Posterior cingulate gyrus (tissue), 11 donors: ENCODE measurements at regions not wholly inside any gene's neighbourhood (a gene's known extent, or its start where the extent isn't known, plus 50 kb on each side); places are given as distances from the start of the nearest gene placed in this dataset.
"Not testable (repeated sequence)": the region's sequence is repeated elsewhere in the genome, so short reads cannot be mapped to it uniquely, and the experiment has no call there.

Experiments used
- DNase-seq, 10 donors: peaks; one replicate each; pipeline versions ENCODE4 v3.0.0 to v3.0.0-alpha.2; 2020 to 2021; ENCODE audit warnings: mixed read lengths in 3 of 10
- intact Hi-C: fragments of 100-400 bp; cut with DNase I; formaldehyde crosslinking; loops from one replicate; pipeline ENCODE4 v1.15.1; 2023

DNA sequence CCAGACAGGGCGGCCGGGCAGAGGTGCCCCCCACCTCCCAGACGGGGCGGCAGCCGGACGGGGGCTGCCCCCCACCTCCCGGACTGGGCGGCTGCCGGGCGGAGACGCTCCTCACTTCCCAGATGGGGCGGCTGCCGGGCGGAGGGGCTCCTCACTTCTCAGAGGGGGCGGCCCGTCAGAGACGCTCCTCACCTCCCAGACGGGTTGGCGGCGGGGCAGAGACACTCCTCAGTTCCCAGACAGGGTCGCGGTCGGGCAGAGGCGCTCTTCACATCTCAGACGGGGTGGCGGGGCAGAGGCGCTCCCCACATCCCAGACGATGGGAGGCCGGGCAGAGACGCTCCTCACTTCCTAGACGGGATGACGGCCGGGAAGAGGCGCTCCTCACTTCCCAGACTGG, 68.5 kb upstream of the GPC4 start:
- intact Hi-C loops, DNase-seq: not testable (repeated sequence)

DNA sequence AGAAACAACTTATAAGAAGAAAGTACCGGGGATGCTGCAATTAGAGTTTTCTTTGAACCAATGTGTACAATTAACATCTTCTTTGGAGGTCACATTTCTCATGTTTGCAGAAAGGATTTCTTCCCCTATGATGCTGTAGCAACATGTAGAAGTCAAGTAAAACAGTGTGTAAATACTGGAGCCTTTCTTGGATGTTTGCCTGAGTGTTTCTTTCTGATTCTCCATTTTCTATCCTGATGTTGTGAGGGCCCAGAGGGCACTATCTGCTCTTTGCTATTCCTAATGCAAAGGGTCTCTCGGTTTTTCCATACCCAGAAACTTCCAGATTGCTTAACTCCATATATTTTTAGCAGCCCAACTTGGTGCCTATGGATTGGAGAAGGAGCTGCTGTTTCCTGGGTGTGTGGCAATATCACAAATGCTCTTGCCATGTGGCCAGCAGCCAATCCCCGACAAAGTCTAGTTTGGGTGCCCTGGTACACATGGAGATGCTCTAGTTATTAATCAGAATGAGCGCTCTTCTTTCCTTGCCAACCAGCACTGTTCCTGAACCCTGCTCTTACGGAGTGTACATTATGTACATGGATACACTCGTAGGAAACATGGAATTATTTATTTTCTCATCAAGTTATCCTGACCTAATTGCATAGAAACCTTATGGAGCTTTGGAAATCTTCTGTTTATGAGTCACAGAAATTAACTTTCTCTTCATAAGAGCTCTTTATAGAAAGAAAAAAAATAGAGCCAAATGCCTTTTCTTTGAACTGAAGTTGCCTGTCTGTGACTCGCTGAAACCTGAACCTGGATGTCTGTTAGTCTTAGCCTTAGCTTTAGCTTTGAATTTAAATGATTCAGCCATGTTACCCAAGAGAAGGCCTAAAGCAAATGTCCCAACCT, 67.0 kb upstream of the GPC4 start:
- intact Hi-C loops = no loop called here
- peak in 1 of 10 donors; percentile 2 for DNase-seq

DNA sequence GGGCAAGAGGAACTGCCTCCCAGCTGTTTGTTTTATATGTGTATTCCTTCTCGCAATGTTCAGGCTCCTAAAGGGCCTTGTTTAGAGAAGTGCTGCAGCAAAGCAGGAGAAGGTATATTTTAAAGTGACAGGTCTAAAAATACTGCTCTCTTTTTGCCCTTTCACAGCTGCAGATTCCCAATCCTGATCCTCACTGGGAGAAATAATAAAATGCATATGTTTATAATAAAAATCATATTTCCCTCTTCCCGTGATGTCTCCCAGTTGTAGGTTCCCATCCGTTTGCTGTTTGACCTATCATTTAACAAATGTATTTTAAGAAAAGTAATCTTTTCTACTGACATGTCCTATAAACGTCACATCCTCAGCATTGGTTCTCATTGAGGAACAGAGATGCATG, 62.7 kb upstream of the GPC4 start:
- DNase-seq = no peak
- intact Hi-C loops = no loop called here

DNA sequence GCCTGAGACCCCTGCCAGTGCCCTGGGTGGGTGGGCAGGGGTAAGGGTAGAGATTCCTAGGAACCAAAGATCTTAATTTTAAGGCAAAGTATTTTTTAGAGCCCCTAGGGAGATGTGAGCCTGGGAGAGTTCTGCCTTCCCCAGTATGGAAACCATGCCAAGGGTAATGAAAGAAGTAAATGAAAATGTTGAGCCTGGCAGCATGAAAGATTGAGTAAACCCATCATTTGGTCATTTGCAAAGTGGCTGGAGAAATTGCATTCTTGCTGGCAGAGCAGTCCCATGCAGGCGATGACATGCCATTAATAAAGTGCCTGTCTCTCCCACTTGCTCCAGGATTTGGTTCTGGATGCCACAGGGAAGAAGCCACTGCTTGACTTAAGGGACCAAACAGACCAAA, 60.7 kb upstream of the GPC4 start:
- intact Hi-C loops = no loop called here
- no peak for DNase-seq

DNA sequence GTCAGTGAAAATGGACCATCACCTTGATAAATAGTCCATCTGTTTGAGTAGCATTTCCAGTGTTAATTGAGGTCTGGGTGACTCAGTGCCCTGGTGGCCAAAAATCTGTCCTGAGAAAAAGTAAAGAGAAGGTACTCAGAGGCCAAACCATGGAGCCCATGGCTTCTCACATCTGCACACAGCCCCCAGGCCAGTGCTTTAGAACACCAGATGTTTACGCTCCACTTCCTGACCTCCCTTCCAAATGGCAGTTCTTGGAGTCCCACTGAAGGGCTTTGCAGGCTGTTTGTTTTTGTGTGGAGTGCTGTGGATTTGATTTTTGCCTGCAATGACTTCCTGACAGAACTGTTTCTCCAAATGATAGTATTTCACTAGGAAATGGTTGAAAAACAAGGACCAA, 60.2 kb upstream of the GPC4 start:
- intact Hi-C loops = no loop called here
- no peak for DNase-seq

DNA sequence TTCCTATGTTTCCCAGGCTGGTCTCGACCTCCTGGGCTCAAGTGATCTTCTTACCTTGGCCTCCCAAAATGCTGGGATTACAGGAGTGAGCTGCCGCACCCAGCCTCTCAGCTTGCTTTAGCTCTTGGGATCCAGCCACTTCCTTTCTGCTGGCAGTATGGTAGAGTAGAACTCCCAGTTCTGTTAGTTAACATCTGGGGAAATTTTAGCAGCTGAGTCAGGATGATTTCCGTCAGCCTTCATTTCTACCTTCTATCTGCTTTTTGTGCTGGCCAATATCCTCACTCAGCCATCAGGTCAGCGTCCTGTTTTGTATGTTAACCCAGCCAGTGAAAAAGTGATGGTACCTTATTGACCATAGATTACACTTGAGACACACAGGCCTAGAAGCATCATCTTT, 59.3 kb upstream of the GPC4 start:
- intact Hi-C loops = no loop called here
- no peak for DNase-seq

DNA sequence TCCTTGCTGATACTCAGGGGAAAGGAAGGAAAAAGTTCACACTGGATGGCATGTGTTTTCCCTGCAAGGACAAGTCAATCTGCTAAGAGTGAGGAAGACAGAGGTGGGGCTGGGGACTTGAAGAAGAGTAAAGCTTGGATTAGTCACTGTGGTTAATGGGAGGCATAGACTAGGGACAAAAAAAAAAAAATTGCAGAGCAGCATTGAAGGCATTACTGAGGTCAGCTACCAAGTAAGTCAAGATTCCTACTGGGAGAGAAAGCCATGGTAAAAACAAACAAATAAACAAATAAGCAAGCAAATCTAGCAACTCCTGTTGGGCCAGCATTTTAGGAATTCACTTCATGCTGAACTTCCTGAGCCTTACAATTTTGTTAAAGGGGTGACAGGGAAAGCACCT, 58.2 kb upstream of the GPC4 start:
- no peak for DNase-seq

GRCh38 chrX:133468051-133468450, 52.8 kb upstream of the GPC4 start:
- intact Hi-C loops = no loop called here
- no peak for DNase-seq

More for the DNA sequence above, 58.2 kb upstream of the GPC4 start:
- intact Hi-C loops = no loop called here

GRCh38 chrX:133465254-133465653, 50.0 kb upstream of the GPC4 start:
- intact Hi-C loops = no loop called here
- no peak for DNase-seq
